IMR-90 (cell line): ENCODE measurements at regions not wholly inside any gene's neighbourhood (a gene's known extent, or its start where the extent isn't known, plus 50 kb on each side); places are given as distances from the start of the nearest gene placed in this dataset.

Source experiments
- ATAC-seq: fragments of 200-7000 bp; cut with Tn5 transposase; 2 replicates; pipeline ENCODE4 v1.9.1; 2020; ENCODE audit warnings: low read depth, mild to moderate bottlenecking, moderate library complexity
- BruUV-seq: library from RNA; stranded (reverse); fragments of 400-500 nt; replicated peaks from 2 replicates; lab custom pipeline; 2021; lab: Mats Ljungman, UMichigan
- CTCF ChIA-PET: fragments of 300-600 bp; formaldehyde crosslinking; extraction: SDS; loops from one replicate; lab custom pipeline; 2021; ENCODE audit warnings: antibody characterized with exemption; lab: Yijun Ruan, JAX
- POLR2A ChIA-PET: fragments of 300-600 bp; sonication (Branson Sonifier 250); formaldehyde crosslinking; loops from one replicate; lab custom pipeline; 2022; ENCODE audit warnings: antibody characterized with exemption; ENCODE audit not compliant: unreplicated experiment; lab: Charles Lee
- DNase-seq: peaks from one replicate; pipeline ENCODE4 v3.0.0; 2013
- H2AFZ ChIP-seq: replicated peaks from 2 replicates; pipeline ENCODE3; 2013; ENCODE audit warnings: low read length, mild to moderate bottlenecking; ENCODE audit not compliant: poor library complexity
- H2AK5ac ChIP-seq: 2 replicates; pipeline ENCODE4 v1.6.1; 2013; ENCODE audit warnings: low read depth, low read length, inconsistent platforms
- H2AK9ac ChIP-seq: replicated peaks from 2 replicates; pipeline ENCODE3; 2013; ENCODE audit warnings: mild to moderate bottlenecking, low read depth, low read length, moderate library complexity; ENCODE audit not compliant: poor library complexity
- H2BK120ac ChIP-seq: 2 replicates; pipeline ENCODE4 v1.6.1; 2013; ENCODE audit warnings: low read depth, low read length, inconsistent platforms
- H2BK15ac ChIP-seq: 3 replicates; pipeline ENCODE4 v1.6.1; 2013; ENCODE audit warnings: low read depth, low read length, inconsistent platforms
- H2BK20ac ChIP-seq: 2 replicates; pipeline ENCODE4 v1.6.1; 2013; ENCODE audit warnings: low read depth, mild to moderate bottlenecking, inconsistent platforms, low read length, moderate library complexity
- H2BK5ac ChIP-seq: 2 replicates; pipeline ENCODE4 v1.6.1; 2013; ENCODE audit warnings: mild to moderate bottlenecking, low read depth, low read length, inconsistent platforms; ENCODE audit not compliant: poor library complexity, severe bottlenecking
- H3K14ac ChIP-seq: replicated peaks from 2 replicates; pipeline ENCODE4 v1.6.1; 2013; ENCODE audit warnings: low read depth, low read length, inconsistent platforms
- H3K18ac ChIP-seq: 2 replicates; pipeline ENCODE4 v1.6.1; 2013; ENCODE audit warnings: low read depth, low read length, control low read depth
- H3K23ac ChIP-seq: 2 replicates; pipeline ENCODE4 v1.6.1; 2013; ENCODE audit warnings: low read depth, low read length, inconsistent platforms
- H3K27ac ChIP-seq: 2 replicates; pipeline ENCODE4 v1.5.1; 2013; ENCODE audit warnings: mild to moderate bottlenecking, control low read depth, low read length; ENCODE audit not compliant: insufficient read depth
- H3K27me3 ChIP-seq: 2 replicates; pipeline ENCODE4 v1.6.1; 2013; ENCODE audit warnings: low read length; ENCODE audit not compliant: control insufficient read depth, insufficient read depth
- H3K36me3 ChIP-seq: 2 replicates; pipeline ENCODE4 v1.6.1; 2013; ENCODE audit warnings: low read length, mixed read lengths; ENCODE audit not compliant: control insufficient read depth, insufficient read depth
- H3K4ac ChIP-seq: 2 replicates; pipeline ENCODE4 v1.6.1; 2013; ENCODE audit warnings: low read depth, low read length, inconsistent platforms
- H3K4me1 ChIP-seq: 2 replicates; pipeline ENCODE4 v1.6.1; 2013; ENCODE audit warnings: low read length, mixed read lengths; ENCODE audit not compliant: control insufficient read depth, insufficient read depth
- H3K4me2 ChIP-seq: 2 replicates; pipeline ENCODE4 v1.6.1; 2013; ENCODE audit warnings: low read depth, mild to moderate bottlenecking, control low read depth, low read length, moderate library complexity
- H3K4me3 ChIP-seq: 2 replicates; pipeline ENCODE4 v1.5.1; 2013; ENCODE audit warnings: low read depth, mild to moderate bottlenecking, control low read depth, low read length, moderate library complexity; ENCODE audit not compliant: insufficient read depth
- H3K56ac ChIP-seq: 2 replicates; pipeline ENCODE4 v1.6.1; 2013; ENCODE audit warnings: low read length, inconsistent platforms; ENCODE audit not compliant: insufficient read depth; ENCODE audit errors: extremely low read depth
- H3K79me1 ChIP-seq, 2 experiments: 2 replicates each; pipeline ENCODE4 v1.6.1; 2013; ENCODE audit warnings: low read length in 2 of 2, inconsistent platforms in 1 of 2, low read depth in 1 of 2
- H3K9ac ChIP-seq: 2 replicates; pipeline ENCODE4 v1.6.1; 2013; ENCODE audit warnings: low read depth, low read length, control low read depth
- H3K9me1 ChIP-seq: 2 replicates; pipeline ENCODE4 v1.6.1; 2013; ENCODE audit warnings: low read length, inconsistent platforms; ENCODE audit not compliant: insufficient read depth
- H3K9me3 ChIP-seq: 2 replicates; pipeline ENCODE4 v1.6.1; 2013; ENCODE audit warnings: low read length; ENCODE audit not compliant: control insufficient read depth, insufficient read depth
- H4K20me1 ChIP-seq: 2 replicates; pipeline ENCODE4 v1.6.1; 2013; ENCODE audit warnings: low read length, inconsistent platforms; ENCODE audit not compliant: insufficient read depth
- H4K5ac ChIP-seq: 2 replicates; pipeline ENCODE4 v1.6.1; 2013; ENCODE audit warnings: mild to moderate bottlenecking, low read depth, low read length, control low read depth
- H4K8ac ChIP-seq, 2 experiments: 2 replicates each; pipeline ENCODE4 v1.6.1; 2013; ENCODE audit warnings: low read depth in 2 of 2, low read length in 2 of 2, control low read depth in 1 of 2, inconsistent platforms in 1 of 2
- H4K91ac ChIP-seq: 2 replicates; pipeline ENCODE4 v1.6.1; 2013; ENCODE audit warnings: low read depth, low read length, inconsistent platforms; ENCODE audit not compliant: insufficient read depth
- BHLHE40 ChIP-seq: fragments of 150-350 bp; IDR thresholded peaks from 2 replicates; pipeline ENCODE4 v1.6.1; 2016; ENCODE audit warnings: mild to moderate bottlenecking, low read depth, low read length
- CEBPB ChIP-seq: IDR thresholded peaks from 2 replicates; pipeline ENCODE4 v1.6.1; 2012; ENCODE audit warnings: low read depth, low read length, improper control_type of control experiment
- CHD1 ChIP-seq: IDR thresholded peaks from 2 replicates; pipeline ENCODE4 v1.6.1; 2012; ENCODE audit warnings: low read depth, low read length, improper control_type of control experiment
- CTCF ChIP-seq: conservative IDR thresholded peaks from 2 replicates; pipeline ENCODE4 v1.5.1; 2012; ENCODE audit warnings: mild to moderate bottlenecking, low read depth, low read length, improper control_type of control experiment
- ELK1 ChIP-seq: fragments of 150-350 bp; IDR thresholded peaks from 2 replicates; pipeline ENCODE4 v1.6.1; 2016; ENCODE audit warnings: low read depth, mild to moderate bottlenecking, low read length, moderate library complexity, borderline replicate concordance
- FOS ChIP-seq: fragments of 150-350 bp; IDR thresholded peaks from 2 replicates; pipeline ENCODE4 v1.6.1; 2016; ENCODE audit warnings: low read depth, low read length
- MAFK ChIP-seq: IDR thresholded peaks from 2 replicates; pipeline ENCODE4 v1.6.1; 2012; ENCODE audit warnings: low read depth, low read length, improper control_type of control experiment
- MAZ ChIP-seq: IDR thresholded peaks from 2 replicates; pipeline ENCODE4 v1.6.1; 2012; ENCODE audit warnings: low read depth, mild to moderate bottlenecking, low read length, improper control_type of control experiment, moderate library complexity, borderline replicate concordance
- MXI1 ChIP-seq: IDR thresholded peaks from 2 replicates; pipeline ENCODE4 v1.6.1; 2012; ENCODE audit warnings: low read depth, mild to moderate bottlenecking, low read length, moderate library complexity, borderline replicate concordance
- NFE2L2 ChIP-seq: fragments of 150-350 bp; IDR thresholded peaks from 2 replicates; pipeline ENCODE4 v1.6.1; 2016; ENCODE audit warnings: low read depth, mild to moderate bottlenecking, low read length
- POLR2A ChIP-seq: IDR thresholded peaks from 2 replicates; pipeline ENCODE4 v1.6.1; 2012; ENCODE audit warnings: mild to moderate bottlenecking, low read depth, low read length
- RAD21 ChIP-seq: IDR thresholded peaks from 2 replicates; pipeline ENCODE4 v1.6.1; 2012; ENCODE audit warnings: low read length, improper control_type of control experiment
- RCOR1 ChIP-seq: IDR thresholded peaks from 2 replicates; pipeline ENCODE4 v1.6.1; 2012; ENCODE audit warnings: mild to moderate bottlenecking, low read length, improper control_type of control experiment; ENCODE audit not compliant: insufficient replicate concordance
- RFX5 ChIP-seq: IDR thresholded peaks from 2 replicates; pipeline ENCODE4 v1.8.0; 2012; ENCODE audit warnings: low read depth, mild to moderate bottlenecking, low read length, moderate library complexity
- SMC3 ChIP-seq: fragments of 150-350 bp; IDR thresholded peaks from 2 replicates; pipeline ENCODE4 v1.6.1; 2016; ENCODE audit warnings: low read depth, mild to moderate bottlenecking, antibody characterized with exemption, low read length, moderate library complexity
- USF2 ChIP-seq: fragments of 150-350 bp; IDR thresholded peaks from 2 replicates; pipeline ENCODE4 v1.6.1; 2017; ENCODE audit warnings: mild to moderate bottlenecking, antibody characterized with exemption, low read length, low read depth
- WGBS, 2 experiments: methylation state at CpG; one replicate each; pipeline versions ENCODE4 v1.1.5 to v1.1.7; 2013; ENCODE audit warnings: missing lambda C conversion rate in 2 of 2; ENCODE audit not compliant: insufficient read length in 1 of 2; ENCODE audit errors: extremely low coverage in 2 of 2; 5-methylcytosine and 5-hydroxymethylcytosine counted together
- dilution Hi-C: fragments of 300-500 bp; cut with HindIII; formaldehyde crosslinking; loops from one replicate; pipeline ENCODE4 v1.14.3; 2018; ENCODE audit warnings: low sequenced_read_pairs; ENCODE audit not compliant: unreplicated experiment
- in situ Hi-C: fragments of 300-500 bp; cut with MboI; formaldehyde crosslinking; loops from 3 replicates; pipeline ENCODE4 v1.14.3; 2019; ENCODE audit warnings: low sequenced_read_pairs, inconsistent platforms, mixed read lengths
- intact Hi-C: fragments of 100-400 bp; cut with micrococcal nuclease; formaldehyde crosslinking; loops from 2 replicates; pipeline ENCODE4 v1.10.0; 2022

- H2BK5ac ChIP-seq: no peak overlapping the region
- no peak overlapping the region for H3K14ac ChIP-seq
- dilution Hi-C loops: no loop called here
- 80% methylated on average over 3 of the region's 14 CpGs; no CpG with 5 or more reads in 1 of the 2 experiments for WGBS, 2 experiments
- TF ChIP-seq RFX5 (no peak), CTCF (no peak), BHLHE40 (no peak), CHD1 (no peak), USF2 (no peak), ELK1 (no peak), CEBPB (no peak), RAD21 (no peak), MAFK (no peak), SMC3 (no peak), RCOR1 (no peak), NFE2L2 (no peak), FOS (no peak), POLR2A (no peak), MXI1 (no peak), MAZ (no peak)
- no peaks in the 10 kb centered on the region for H3K36me3 ChIP-seq
- no peaks in the 10 kb centered on the region for H4K20me1 ChIP-seq
- no peak for DNase-seq
- BruUV-seq: no TSS peak
- no peak overlapping the region for H2AFZ ChIP-seq
- H4K91ac ChIP-seq: no peak overlapping the region
- H2BK120ac ChIP-seq: no peak overlapping the region
- H3K4me1 ChIP-seq: peaks cover 1% of the 10 kb centered on the region; the same call in 1 of the 2 replicates
- no peaks in the 10 kb centered on the region for H3K79me1 ChIP-seq
- H2BK20ac ChIP-seq: no peak overlapping the region
- H3K4me3 ChIP-seq: no peak overlapping the region
- in situ Hi-C loops: no loop called here
- intact Hi-C loops: no loop called here
- H2AK9ac ChIP-seq: no peak overlapping the region
- H3K27me3 ChIP-seq: peaks cover 5% of the 10 kb centered on the region
- CTCF ChIA-PET: no interaction called here
- no peak overlapping the region for H3K56ac ChIP-seq
- no peak overlapping the region for H3K9ac ChIP-seq
- no peak overlapping the region for H4K8ac ChIP-seq
- H3K23ac ChIP-seq: no peak overlapping the region
- no peak overlapping the region for H3K4ac ChIP-seq
- no peak overlapping the region for H3K27ac ChIP-seq
- H3K4me2 ChIP-seq: no peak overlapping the region
- H3K9me3 ChIP-seq: no peaks in the 10 kb centered on the region
- peaks cover 3% of the 10 kb centered on the region; the same call in 1 of the 2 replicates for H3K9me1 ChIP-seq
- ATAC-seq: no peak
- H2AK5ac ChIP-seq: no peak overlapping the region
- H3K18ac ChIP-seq: no peak overlapping the region
- H2BK15ac ChIP-seq: no peak overlapping the region
- POLR2A ChIA-PET: no interaction called here
- H4K5ac ChIP-seq: no peak overlapping the region
Observed at GRCh38 chr1:229004066-229004833, 266.7 kb upstream of the RAB4A start.
